Stimulated activated CD8-positive, alpha-beta memory T cell treated with anti-CD3 and anti-CD28 coated beads, Interleukin-12 subunit alpha, Interleukin-12 subunit beta, amount 100 ng/mL, for 1 hour (primary cell): ENCODE measurements at regions not wholly inside any gene's neighbourhood (a gene's known extent, or its start where the extent isn't known, plus 50 kb on each side); places are given as distances from the start of the nearest gene placed in this dataset.
"Not testable (repeated sequence)": the region's sequence is repeated elsewhere in the genome, so short reads cannot be mapped to it uniquely, and the experiment has no call there.

Experiments
- DNase-seq: peaks from one replicate; pipeline ENCODE4 v3.0.0-alpha.2; 2020; ENCODE audit warnings: low read depth

GRCh38 chr11:27242591-27242990 lies 120.4 kb downstream of the CCDC34 start:
- no peak for DNase-seq

GRCh38 chr11:27241311-27242122 lies 121.5 kb downstream of the CCDC34 start:
- no peak for DNase-seq

DNA sequence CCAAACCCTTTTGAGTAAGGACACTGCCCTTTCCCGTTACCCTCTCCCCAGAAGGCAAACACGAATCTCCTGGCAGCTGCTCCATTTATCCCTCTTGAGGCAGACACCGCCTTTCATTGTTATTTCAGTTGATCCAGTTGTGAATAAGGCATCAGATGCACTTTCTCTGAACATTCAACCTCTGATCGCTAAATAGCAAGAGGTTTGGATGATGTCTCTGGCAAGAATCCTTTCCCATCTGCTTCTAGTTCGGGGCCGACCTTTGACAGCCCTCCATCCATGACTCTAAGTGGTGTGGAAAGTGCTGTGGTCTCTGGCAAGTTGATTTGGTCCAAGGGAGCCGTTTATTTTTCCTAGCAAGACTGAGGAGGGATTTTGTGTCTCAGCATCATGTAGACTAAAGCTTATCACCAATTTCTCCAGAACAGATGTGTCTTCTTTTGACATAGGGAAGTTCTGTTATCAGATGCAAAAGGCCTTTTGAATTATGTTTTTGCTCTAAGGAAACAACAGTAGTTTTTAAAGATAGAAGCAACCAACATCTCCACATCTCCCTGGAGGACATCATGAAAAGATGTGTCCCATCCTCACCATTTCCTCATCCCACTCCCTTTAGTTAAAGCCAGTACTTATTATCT lies 123.6 kb downstream of the CCDC34 start:
- DNase-seq, result no peak

- DNase-seq, result no peak
Observed at GRCh38 chr11:27238811-27239210, 124.2 kb downstream of the CCDC34 start.

DNA sequence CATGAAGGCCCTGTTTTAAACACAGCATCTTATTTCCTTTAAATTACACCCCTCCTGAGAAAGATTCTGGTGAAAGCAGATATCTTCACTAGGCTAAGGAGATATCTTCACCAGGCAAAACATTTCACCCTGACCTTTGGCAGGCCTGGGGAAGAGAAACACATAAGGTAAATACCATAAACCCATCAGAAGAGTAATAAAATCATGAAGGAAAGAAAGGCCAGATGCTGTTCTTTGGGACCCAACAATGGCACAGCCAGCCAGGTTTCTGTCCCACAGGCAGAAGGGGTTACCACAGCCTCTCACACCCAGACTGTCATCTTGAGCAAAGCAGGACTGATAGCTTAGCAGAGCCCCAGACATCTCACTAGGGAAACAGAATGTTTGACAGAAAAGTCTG lies 125.4 kb downstream of the CCDC34 start:
- no peak for DNase-seq

DNA sequence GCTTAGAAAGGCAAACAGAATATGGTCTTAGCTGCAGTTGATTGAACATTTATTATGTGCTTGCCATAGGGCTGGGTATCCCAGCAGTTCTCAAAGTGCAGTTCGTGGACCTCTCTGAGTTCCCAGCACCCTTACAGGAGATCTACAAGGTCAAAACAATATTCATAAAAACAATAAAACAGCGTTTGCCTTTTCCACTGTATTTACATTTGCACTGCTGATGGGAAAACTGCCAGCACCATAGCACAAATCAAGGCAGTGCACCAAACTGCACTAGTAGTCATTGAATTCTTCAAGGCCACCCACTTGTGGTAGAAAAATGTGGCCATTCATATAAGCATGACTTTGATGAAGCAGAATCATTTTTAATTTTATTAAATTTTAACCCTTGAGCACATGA lies 128.1 kb downstream of the CCDC34 start:
- DNase-seq, result no peak

GRCh38 chr11:27234043-27234668 lies 128.9 kb downstream of the CCDC34 start:
- DNase-seq, result no peak

DNA sequence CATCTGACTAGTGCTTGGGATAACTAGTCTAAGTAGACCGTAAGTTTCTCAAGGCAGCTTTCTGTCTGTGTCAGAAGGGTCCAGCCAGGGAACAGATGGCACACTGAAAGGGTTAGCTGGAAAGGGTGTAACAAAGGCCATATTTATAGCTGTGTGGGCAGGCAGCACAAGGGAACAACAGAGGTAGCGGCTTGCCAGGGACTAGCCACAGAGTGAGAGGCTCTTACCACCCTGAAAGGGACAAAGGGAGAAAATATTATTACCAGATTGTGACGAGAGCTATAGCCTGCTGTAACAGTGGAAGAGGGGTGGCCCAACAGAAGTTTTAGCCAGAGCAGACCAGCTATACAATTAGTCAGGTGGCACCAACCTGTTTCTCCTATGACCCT lies 129.4 kb downstream of the CCDC34 start:
- no peak for DNase-seq

DNA sequence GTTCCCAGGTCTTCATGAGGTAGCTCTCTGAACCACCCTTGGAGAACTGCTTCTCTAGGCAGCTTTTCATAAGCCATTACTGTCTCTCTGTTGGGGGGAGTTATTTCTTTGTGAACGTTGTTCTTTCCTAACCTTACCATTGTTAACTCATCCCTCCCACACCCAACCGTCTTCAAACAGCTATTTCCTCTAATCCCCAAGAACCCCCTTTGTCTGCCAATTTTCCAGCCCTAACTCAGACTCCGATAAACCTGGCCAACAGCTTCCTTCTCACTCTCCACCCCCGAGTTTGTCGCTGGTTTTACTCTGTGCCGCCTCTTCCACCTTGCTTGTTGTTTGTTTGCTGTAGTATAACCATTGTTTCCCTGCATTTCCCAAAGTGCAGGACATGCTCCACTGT lies 131.5 kb downstream of the CCDC34 start:
- no peak for DNase-seq

GRCh38 chr11:27230192-27230572 lies 132.8 kb downstream of the CCDC34 start:
- DNase-seq, result no peak

DNA sequence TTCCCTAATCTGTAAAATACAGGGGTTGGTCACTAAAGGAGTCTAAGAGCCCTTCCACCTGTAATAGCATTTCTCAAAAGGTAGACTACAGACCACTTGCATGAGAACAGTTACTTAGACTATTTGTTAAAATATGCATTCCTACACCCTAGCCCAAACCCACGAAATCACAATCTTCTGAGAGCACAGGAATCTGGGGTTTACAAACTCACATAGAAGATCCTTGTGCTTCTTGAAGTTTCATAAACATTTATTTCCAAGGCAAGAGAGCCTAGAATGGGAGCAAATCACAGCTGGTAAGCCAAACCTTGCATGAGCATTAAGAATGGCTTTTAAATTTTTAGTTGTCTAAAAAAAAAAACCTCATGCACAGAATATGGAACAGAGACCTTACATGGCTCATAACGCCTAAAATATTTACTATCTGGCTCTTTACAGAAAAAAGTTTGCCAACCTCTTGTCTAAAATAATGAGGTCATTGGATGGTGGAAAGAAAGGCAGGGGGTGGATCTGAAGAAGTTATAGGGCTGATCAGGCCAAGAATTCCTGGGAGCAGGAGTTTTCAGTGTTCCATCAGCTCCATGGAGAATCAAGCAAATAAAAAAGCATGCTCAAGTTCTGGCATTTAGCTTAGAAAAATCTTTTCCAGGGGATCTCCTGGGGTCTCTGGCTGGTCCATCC lies 133.4 kb downstream of the CCDC34 start:
- DNase-seq, result no peak

DNA sequence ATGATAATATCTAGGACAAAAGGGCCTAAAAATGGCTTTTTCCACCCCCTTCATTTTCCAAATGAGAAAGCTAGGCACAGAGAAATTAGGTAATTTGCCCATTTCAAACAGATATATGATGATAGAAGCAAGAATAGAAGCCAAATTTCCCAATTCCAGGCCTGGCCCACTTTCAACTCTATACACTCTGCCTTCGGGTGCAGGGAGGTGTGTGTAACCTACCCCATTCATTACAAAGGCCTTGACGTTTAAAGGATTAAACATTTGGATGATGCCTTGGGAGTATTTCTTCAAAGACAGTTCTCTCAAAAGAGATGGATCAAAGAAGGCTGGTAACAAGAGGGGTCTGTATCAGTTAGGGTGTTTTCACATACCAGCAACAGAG lies 134.1 kb downstream of the CCDC34 start:
- no peak for DNase-seq

- no peak for DNase-seq
Observed at GRCh38 chr11:27228232-27228905, 134.6 kb downstream of the CCDC34 start.

DNA sequence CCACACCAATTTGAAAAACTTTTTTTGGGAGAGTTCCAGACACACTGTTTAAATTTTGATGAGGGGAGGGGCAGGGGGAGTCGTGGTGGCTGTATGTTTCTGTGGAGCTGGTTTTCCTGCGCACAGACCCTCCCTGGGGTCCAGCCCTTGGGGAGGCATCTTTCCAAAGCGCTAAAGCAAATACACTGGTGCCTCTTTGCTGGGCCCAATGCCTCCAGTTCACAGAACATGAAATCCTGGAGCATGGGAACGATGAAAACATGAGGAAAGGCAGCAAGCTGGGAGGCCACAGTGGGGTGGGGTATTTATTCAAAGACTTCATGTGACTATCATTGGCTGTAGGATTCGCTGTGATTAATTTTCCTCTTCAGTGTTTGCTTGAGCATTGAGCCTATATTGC lies 135.3 kb downstream of the CCDC34 start:
- DNase-seq, result no peak

DNA sequence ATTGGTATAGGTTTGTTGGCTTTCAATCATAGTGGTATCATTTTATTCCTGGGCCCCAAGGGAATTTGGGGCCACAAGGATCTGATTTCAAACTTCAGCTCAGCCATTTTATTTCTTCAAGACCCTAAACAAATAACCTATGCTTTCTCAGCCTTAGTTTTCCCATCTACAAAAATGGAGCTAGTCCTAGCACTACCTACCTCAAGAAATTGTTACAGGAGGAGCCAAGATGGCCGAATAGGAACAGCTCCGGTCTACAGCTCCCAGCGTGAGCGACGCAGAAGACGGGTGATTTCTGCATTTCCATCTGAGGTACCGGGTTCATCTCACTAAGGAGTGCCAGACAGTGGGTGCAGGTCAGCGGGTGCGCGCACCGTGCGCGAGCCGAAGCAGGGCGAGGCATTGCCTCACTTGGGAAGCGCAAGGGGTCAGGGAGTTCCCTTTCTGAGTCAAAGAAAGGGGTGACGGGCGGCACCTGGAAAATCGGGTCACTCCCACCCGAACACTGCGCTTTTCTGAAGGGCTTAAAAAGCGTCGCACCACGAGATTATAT lies 143.5 kb downstream of the CCDC34 start:
- not testable (repeated sequence) for DNase-seq

GRCh38 chr11:27218421-27219038 lies 144.5 kb downstream of the CCDC34 start:
- no peak for DNase-seq

GRCh38 chr11:27217948-27218420 lies 145.0 kb downstream of the CCDC34 start:
- DNase-seq, result no peak

DNA sequence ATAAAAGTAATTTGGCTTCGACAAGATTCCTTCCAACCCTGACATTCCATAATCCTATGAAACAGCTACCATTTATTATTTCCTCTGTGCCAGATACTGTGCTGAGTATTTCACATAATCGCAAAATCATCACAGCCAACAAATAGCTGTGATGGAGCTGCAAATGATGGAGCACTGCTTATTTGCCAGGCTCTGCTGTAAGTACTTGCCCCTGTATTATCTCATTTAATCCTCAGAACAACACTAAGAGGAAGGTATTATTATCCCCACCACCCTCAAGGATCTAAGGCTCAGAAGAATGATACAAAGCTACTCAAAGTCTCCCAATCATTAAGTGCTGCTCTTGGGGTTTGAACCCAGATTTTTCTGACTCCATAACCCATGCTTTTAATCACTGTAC lies 145.5 kb downstream of the CCDC34 start:
- no peak for DNase-seq

- DNase-seq, result no peak
Observed at GRCh38 chr11:27216270-27217149, 146.5 kb downstream of the CCDC34 start.
